ENCODE measurements at regions not wholly inside any gene's neighbourhood (a gene's known extent, or its start where the extent isn't known, plus 50 kb on each side); places are given as distances from the start of the nearest gene placed in this dataset.

DNA sequence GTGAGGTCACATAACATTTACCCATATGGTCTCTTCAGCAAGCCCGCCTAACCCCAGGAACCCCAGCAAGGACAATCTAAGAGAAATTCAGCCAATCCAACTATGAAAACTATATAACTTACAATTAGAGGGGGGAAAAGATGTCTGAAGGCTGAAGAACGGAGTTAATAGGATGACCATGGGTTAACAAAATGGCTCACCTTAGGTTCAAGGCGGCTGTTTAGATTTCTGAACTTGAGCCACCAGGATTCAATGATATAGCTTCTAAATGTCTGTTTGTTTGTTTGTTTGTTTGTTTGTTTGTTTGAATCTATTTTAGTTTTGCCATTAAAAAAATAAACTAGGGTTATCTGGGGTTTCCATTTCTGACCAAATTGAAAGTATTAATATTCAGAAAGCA is 109.8 kb upstream of the ZC3H12C start:
- Mint-ChIP-seq H3K27me3 (ENCODE audit: unreplicated experiment) (no peaks in the 10 kb centered on the region), H3K4me3 (ENCODE audit: unreplicated experiment) (no peak overlapping the region), H3K27ac (ENCODE audit: unreplicated experiment) (no peak overlapping the region), H3K36me3 (ENCODE audit: low read depth, unreplicated experiment) (no peaks in the 10 kb centered on the region), H3K9me3 (ENCODE audit: unreplicated experiment) (no peaks in the 10 kb centered on the region), H3K4me1 (ENCODE audit: unreplicated experiment) (peaks cover 3% of the 10 kb centered on the region)
- DNase-seq (ENCODE audit: low spot score), result no peak
- TF ChIP-seq, protein P1, sequence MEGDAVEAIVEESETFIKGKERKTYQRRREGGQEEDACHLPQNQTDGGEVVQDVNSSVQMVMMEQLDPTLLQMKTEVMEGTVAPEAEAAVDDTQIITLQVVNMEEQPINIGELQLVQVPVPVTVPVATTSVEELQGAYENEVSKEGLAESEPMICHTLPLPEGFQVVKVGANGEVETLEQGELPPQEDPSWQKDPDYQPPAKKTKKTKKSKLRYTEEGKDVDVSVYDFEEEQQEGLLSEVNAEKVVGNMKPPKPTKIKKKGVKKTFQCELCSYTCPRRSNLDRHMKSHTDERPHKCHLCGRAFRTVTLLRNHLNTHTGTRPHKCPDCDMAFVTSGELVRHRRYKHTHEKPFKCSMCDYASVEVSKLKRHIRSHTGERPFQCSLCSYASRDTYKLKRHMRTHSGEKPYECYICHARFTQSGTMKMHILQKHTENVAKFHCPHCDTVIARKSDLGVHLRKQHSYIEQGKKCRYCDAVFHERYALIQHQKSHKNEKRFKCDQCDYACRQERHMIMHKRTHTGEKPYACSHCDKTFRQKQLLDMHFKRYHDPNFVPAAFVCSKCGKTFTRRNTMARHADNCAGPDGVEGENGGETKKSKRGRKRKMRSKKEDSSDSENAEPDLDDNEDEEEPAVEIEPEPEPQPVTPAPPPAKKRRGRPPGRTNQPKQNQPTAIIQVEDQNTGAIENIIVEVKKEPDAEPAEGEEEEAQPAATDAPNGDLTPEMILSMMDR (IDR thresholded peaks at IDR 0.05; ENCODE audit: unreplicated experiment), result no peak

DNA sequence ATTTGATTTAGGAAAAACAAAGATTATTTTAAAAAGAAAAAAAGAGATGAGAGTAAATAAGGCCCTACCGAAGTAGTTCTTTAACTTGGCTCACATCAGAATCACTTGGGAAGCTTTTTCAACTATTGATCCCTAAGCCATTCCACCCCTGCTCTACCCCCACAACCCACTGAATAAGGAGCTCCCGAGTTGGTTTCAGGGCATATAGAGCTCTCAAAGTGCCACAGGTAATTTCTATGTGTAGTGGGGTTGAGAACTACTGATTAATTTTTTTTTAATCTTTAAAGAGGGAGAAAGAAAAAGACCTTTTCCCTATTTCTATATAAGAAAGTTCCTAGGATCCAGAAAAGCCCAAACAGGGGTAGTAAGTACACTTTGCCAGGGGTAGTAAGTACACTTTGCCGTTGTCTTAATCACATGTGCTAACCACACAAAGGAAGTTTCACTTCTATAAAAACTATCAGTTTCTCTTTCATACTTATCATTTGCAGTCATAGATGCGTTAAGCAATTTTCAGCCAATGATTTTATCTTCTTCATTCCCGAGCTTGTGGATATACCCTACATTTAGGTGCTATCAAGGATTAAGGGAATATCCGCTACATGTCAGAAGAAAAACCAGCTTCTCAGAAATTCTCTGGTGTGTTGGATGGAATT is 108.4 kb upstream of the ZC3H12C start:
- no peaks in the 10 kb centered on the region for H3K27me3 Mint-ChIP-seq (ENCODE audit: unreplicated experiment)
- peaks cover 3% of the 10 kb centered on the region for H3K4me1 Mint-ChIP-seq (ENCODE audit: unreplicated experiment)
- no peak for DNase-seq (ENCODE audit: low spot score)
- H3K36me3 Mint-ChIP-seq (ENCODE audit: low read depth, unreplicated experiment), result no peaks in the 10 kb centered on the region
- no peaks in the 10 kb centered on the region for H3K9me3 Mint-ChIP-seq (ENCODE audit: unreplicated experiment)
- no peak overlapping the region for H3K27ac Mint-ChIP-seq (ENCODE audit: unreplicated experiment)
- H3K4me3 Mint-ChIP-seq (ENCODE audit: unreplicated experiment), result no peak overlapping the region
- TF ChIP-seq, protein P1 (IDR thresholded peaks at IDR 0.05; ENCODE audit: unreplicated experiment), result no peak

DNA sequence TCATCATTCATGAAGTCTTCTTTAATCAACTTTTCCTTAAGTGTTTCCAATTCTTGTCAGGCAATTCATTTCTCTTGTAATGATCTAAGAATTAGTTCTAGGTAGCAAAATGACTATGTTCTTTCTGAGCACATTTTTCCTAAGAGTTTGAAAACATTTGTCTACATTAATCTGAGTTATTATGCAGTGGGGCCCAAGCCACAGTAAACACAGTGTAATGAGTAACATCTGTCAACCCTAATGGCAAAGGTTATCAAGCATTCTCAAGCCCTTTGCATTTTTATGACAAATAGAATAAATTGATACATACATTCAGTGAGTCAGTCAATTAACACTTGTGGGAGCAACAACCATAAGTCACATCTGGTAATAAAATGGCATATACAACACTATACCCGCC is 106.7 kb upstream of the ZC3H12C start:
- no peak overlapping the region for H3K4me3 Mint-ChIP-seq (ENCODE audit: unreplicated experiment)
- DNase-seq (ENCODE audit: low spot score), result no peak
- H3K9me3 Mint-ChIP-seq (ENCODE audit: unreplicated experiment), result no peaks in the 10 kb centered on the region
- no peaks in the 10 kb centered on the region for H3K27me3 Mint-ChIP-seq (ENCODE audit: unreplicated experiment)
- H3K27ac Mint-ChIP-seq (ENCODE audit: unreplicated experiment), result no peak overlapping the region
- H3K4me1 Mint-ChIP-seq (ENCODE audit: unreplicated experiment), result no peaks in the 10 kb centered on the region
- TF ChIP-seq, protein P1 (IDR thresholded peaks at IDR 0.05; ENCODE audit: unreplicated experiment), result no peak
- no peaks in the 10 kb centered on the region for H3K36me3 Mint-ChIP-seq (ENCODE audit: low read depth, unreplicated experiment)

DNA sequence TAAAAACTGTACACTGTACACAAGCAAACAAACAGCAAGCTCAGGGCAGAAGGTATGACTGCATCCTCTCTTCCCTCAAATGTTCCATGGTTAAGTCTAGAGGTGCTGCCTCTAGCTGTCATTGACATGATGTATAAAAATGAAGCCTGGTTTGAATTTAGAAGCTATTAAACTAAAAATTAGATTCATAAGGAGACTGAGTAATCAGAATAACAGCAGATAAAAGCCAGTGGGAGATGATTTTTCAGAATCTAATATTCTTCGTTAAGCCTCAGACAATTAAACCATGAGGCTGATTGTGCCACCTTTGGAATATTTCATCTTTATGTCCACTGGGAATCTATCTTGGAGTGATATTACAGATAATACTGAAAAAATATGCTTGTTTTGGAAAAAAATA is 101.4 kb upstream of the ZC3H12C start:
- H3K27me3 Mint-ChIP-seq (ENCODE audit: unreplicated experiment), result no peaks in the 10 kb centered on the region
- H3K27ac Mint-ChIP-seq (ENCODE audit: unreplicated experiment), result no peak overlapping the region
- no peaks in the 10 kb centered on the region for H3K4me1 Mint-ChIP-seq (ENCODE audit: unreplicated experiment)
- TF ChIP-seq, protein P1 (IDR thresholded peaks at IDR 0.05; ENCODE audit: unreplicated experiment), result no peak
- no peaks in the 10 kb centered on the region for H3K9me3 Mint-ChIP-seq (ENCODE audit: unreplicated experiment)
- H3K4me3 Mint-ChIP-seq (ENCODE audit: unreplicated experiment), result no peak overlapping the region
- H3K36me3 Mint-ChIP-seq (ENCODE audit: low read depth, unreplicated experiment), result no peaks in the 10 kb centered on the region
- DNase-seq (ENCODE audit: low spot score), result no peak

DNA sequence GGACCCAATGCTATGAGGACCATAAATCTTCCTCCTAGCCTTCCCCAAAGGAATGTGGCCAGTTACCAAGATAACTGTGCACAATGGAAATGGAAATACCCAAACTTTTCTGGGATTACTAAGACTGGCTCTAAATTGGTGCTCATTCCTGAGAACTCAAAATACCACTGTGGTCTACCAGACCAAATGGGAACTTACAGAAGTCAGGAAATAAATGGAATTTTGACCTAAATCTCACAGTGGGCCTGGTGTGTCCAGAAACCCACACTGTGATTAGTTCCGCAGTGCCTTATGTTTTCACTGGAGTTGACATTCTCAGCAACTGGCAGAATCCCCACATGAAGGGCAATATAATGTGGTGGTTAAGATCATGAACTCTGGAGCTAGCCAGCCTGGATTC is 99.4 kb upstream of the ZC3H12C start:
- Mint-ChIP-seq H3K4me1 (ENCODE audit: unreplicated experiment) (no peaks in the 10 kb centered on the region), H3K27me3 (ENCODE audit: unreplicated experiment) (no peaks in the 10 kb centered on the region), H3K9me3 (ENCODE audit: unreplicated experiment) (no peaks in the 10 kb centered on the region), H3K4me3 (ENCODE audit: unreplicated experiment) (no peak overlapping the region), H3K36me3 (ENCODE audit: low read depth, unreplicated experiment) (no peaks in the 10 kb centered on the region), H3K27ac (ENCODE audit: unreplicated experiment) (no peak overlapping the region)
- TF ChIP-seq, protein P1 (IDR thresholded peaks at IDR 0.05; ENCODE audit: unreplicated experiment), result no peak
- no peak for DNase-seq (ENCODE audit: low spot score)
